CD4-positive, CD25-positive, alpha-beta regulatory T cell (primary cell): ENCODE measurements at regions not wholly inside any gene's neighbourhood (a gene's known extent, or its start where the extent isn't known, plus 50 kb on each side); places are given as distances from the start of the nearest gene placed in this dataset.

Experiments used
- ATAC-seq, 2 donors: fragments of 150-1000 bp; cut with Tn5 transposase; one replicate each; pipeline ENCODE4 v1.10.0; 2021; ENCODE audit warnings: low read depth in 2 of 2, moderate number of reproducible peaks in 2 of 2, moderate library complexity in 1 of 2
- DNase-seq, 3 donors: peaks; one replicate each; pipeline versions ENCODE4 v3.0.0 to v3.0.0-alpha.2; 2012 to 2022; ENCODE audit warnings: mixed read lengths in 1 of 3
- H3K27ac ChIP-seq: one replicate; pipeline ENCODE4 v1.7.0; 2013; ENCODE audit warnings: mild to moderate bottlenecking, low read length; ENCODE audit not compliant: insufficient read depth, poor library complexity, severe bottlenecking
- H3K27me3 ChIP-seq: one replicate; pipeline ENCODE4 v1.7.0; 2013; ENCODE audit warnings: low read length; ENCODE audit not compliant: control insufficient read depth, insufficient read depth
- H3K36me3 ChIP-seq: one replicate; pipeline ENCODE4 v1.7.0; 2013; ENCODE audit warnings: mild to moderate bottlenecking, low read length, moderate library complexity; ENCODE audit not compliant: control insufficient read depth, insufficient read depth
- H3K4me1 ChIP-seq: 2 replicates; pipeline ENCODE4 v1.7.0; 2013; ENCODE audit warnings: mild to moderate bottlenecking, low read length; ENCODE audit not compliant: insufficient read depth, control insufficient read depth, poor library complexity, severe bottlenecking
- H3K4me3 ChIP-seq: one replicate; pipeline ENCODE4 v1.7.0; 2013; ENCODE audit warnings: low read depth, mild to moderate bottlenecking, low read length, moderate library complexity
- H3K9me3 ChIP-seq, 2 experiments: 1 replicate in 1 of 2; 2 replicates in 1 of 2; pipeline ENCODE4 v1.7.0; 2013; ENCODE audit warnings: low read length in 2 of 2, mild to moderate bottlenecking in 1 of 2, moderate library complexity in 1 of 2; ENCODE audit not compliant: control insufficient read depth in 2 of 2
- H3K27ac Mint-ChIP-seq, 3 donors: one replicate each; pipeline ENCODE4 v1.8.0; 2020 to 2022; ENCODE audit warnings: mild to moderate bottlenecking in 3 of 3, mixed read lengths in 3 of 3, moderate library complexity in 2 of 3
- H3K27me3 Mint-ChIP-seq: one replicate; pipeline ENCODE4 v1.8.0; 2022; ENCODE audit warnings: mild to moderate bottlenecking, mixed read lengths
- H3K36me3 Mint-ChIP-seq: one replicate; pipeline ENCODE4 v1.8.0; 2020; ENCODE audit warnings: mixed read lengths
- H3K4me1 Mint-ChIP-seq, 4 donors: one replicate each; pipeline ENCODE4 v1.8.0; 2020 to 2022; ENCODE audit warnings: mixed read lengths in 4 of 4, mild to moderate bottlenecking in 1 of 4
- H3K4me3 Mint-ChIP-seq, 4 donors: one replicate each; pipeline ENCODE4 v1.8.0; 2020 to 2022; ENCODE audit warnings: mild to moderate bottlenecking in 4 of 4, mixed read lengths in 4 of 4, moderate library complexity in 3 of 4
- H3K9me3 Mint-ChIP-seq, 7 donors: one replicate each; pipeline ENCODE4 v1.8.0; 2020 to 2022; ENCODE audit warnings: mixed read lengths in 7 of 7, mild to moderate bottlenecking in 3 of 7, moderate library complexity in 2 of 7

DNA sequence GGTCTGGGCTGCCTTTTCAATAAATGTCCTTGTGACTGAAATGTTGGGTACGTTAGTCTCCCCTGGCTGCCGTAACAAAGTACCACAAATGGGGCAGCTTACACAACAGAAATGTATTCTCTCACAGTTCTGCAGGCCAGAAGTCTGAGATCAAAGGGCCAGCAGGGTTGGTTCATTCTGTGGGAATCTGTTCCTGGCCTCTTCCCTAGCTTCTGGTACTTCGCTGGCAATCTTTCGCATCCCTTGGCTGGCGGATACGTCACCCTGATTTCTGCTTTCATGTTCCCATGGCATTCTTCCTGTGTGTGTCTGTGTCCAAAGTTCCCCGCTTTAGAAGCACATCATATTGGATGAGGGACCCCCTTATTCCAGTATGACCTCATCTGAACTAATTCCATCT is 95.8 kb upstream of the NCOR2 start:
- H3K27me3 ChIP-seq = no peaks in the 10 kb centered on the region
- H3K36me3 ChIP-seq = no peaks in the 10 kb centered on the region
- H3K36me3 Mint-ChIP-seq = peaks cover 7% of the 10 kb centered on the region
- no peak overlapping the region for H3K4me3 Mint-ChIP-seq
- H3K4me1 Mint-ChIP-seq = peaks cover 0 to 2% (median 0%) of the 10 kb centered on the region in 4 donors
- DNase-seq (no peak), ATAC-seq (no peak)
- peak overlapping the region in 1 of 3 donors; percentile 41 for H3K27ac Mint-ChIP-seq
- peaks cover 0 to 20% (median 4%) of the 10 kb centered on the region in 7 donors for H3K9me3 Mint-ChIP-seq
- H3K9me3 ChIP-seq = peaks cover 0 to 4% of the 10 kb centered on the region in 2 experiments
- H3K27ac ChIP-seq = no peak overlapping the region
- no peaks in the 10 kb centered on the region for H3K4me1 ChIP-seq
- H3K27me3 Mint-ChIP-seq = peaks cover 3% of the 10 kb centered on the region
- no peak overlapping the region for H3K4me3 ChIP-seq

DNA sequence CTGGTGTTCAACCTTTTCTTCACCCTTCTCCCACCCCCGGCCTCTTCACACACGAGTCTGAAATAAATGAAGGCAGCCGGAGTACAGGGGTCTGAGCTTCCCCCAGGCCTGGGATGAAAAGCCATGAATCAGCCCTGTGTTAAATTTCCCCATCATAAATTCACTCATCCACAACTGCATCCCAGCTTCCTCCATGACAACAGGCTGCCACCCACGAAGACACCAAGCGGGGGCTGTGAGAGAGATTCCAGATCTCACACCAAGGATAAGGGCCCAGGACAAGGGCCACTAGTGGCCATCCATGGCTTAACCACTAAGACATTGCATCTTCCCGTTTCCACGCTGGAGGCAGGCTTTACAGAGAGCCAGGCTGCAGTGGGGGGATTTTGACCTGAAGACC is 93.9 kb upstream of the NCOR2 start:
- H3K27me3 Mint-ChIP-seq = peaks cover 8% of the 10 kb centered on the region
- DNase-seq (no peak), ATAC-seq (no peak)
- peaks cover 0 to 2% (median 0%) of the 10 kb centered on the region in 4 donors for H3K4me1 Mint-ChIP-seq
- H3K9me3 Mint-ChIP-seq = peaks cover 0 to 13% (median 4%) of the 10 kb centered on the region in 7 donors
- H3K36me3 ChIP-seq = no peaks in the 10 kb centered on the region
- no peak overlapping the region for H3K4me3 Mint-ChIP-seq
- peaks cover 7% of the 10 kb centered on the region for H3K36me3 Mint-ChIP-seq
- peaks cover 0 to under 1% of the 10 kb centered on the region in 2 experiments for H3K9me3 ChIP-seq
- H3K4me3 ChIP-seq = no peak overlapping the region
- H3K27ac ChIP-seq = no peak overlapping the region
- H3K27me3 ChIP-seq = no peaks in the 10 kb centered on the region
- H3K27ac Mint-ChIP-seq = no peak overlapping the region
- no peaks in the 10 kb centered on the region for H3K4me1 ChIP-seq

GRCh38 chr12:124660851-124661250 is 93.4 kb upstream of the NCOR2 start:
- Mint-ChIP-seq H3K4me3 (no peak overlapping the region), H3K27me3 (peaks cover 8% of the 10 kb centered on the region), H3K36me3 (peaks cover 7% of the 10 kb centered on the region), H3K27ac (no peak overlapping the region), H3K9me3 (peaks cover 0 to 11% (median 4%) of the 10 kb centered on the region in 7 donors), H3K4me1 (peaks cover 0 to 2% (median 0%) of the 10 kb centered on the region in 4 donors)
- no peak overlapping the region for H3K4me3 ChIP-seq
- ATAC-seq (no peak), DNase-seq (no peak)
- no peaks in the 10 kb centered on the region for H3K9me3 ChIP-seq
- no peak overlapping the region for H3K27ac ChIP-seq
- H3K36me3 ChIP-seq = no peaks in the 10 kb centered on the region
- H3K4me1 ChIP-seq = no peaks in the 10 kb centered on the region
- H3K27me3 ChIP-seq = no peaks in the 10 kb centered on the region

DNA sequence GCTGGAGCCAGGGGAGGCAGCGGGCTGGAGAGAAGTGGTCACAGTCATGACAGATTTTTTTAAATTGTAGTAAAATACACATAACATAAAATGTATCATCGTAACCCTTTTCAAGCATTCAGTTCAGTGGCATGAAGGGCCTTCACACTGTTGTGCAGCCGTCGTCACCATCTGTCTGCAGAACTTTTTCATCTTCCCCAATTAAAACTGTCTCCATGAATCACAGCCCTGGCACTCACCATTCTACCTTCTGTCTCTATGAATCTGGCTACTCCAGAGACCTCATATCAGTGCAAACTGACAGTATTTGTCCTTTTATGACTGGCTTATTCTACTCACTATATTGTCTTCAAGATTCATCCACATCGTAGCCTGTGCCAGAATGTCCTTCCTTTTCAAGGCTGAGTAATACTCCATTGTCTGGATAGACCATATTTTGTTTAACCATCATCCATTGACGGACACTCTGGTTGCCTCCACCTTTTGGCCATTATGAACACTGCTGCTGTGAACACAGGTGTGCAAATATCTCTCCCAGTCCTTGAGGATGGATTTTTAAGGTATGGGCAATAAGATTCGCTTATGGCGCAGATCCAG is 91.5 kb upstream of the NCOR2 start:
- H3K27ac ChIP-seq = no peak overlapping the region
- H3K27me3 ChIP-seq = no peaks in the 10 kb centered on the region
- H3K4me1 Mint-ChIP-seq = peaks cover 0 to 2% (median 0%) of the 10 kb centered on the region in 4 donors
- peaks cover 0 to 8% (median 2%) of the 10 kb centered on the region in 7 donors for H3K9me3 Mint-ChIP-seq
- ATAC-seq (no peak), DNase-seq (no peak)
- H3K9me3 ChIP-seq = no peaks in the 10 kb centered on the region
- no peaks in the 10 kb centered on the region for H3K36me3 Mint-ChIP-seq
- H3K4me3 Mint-ChIP-seq = peak overlapping the region in 1 of 4 donors; percentile 17
- H3K4me1 ChIP-seq = no peaks in the 10 kb centered on the region
- H3K4me3 ChIP-seq = no peak overlapping the region
- peaks cover 8% of the 10 kb centered on the region for H3K27me3 Mint-ChIP-seq
- H3K36me3 ChIP-seq = no peaks in the 10 kb centered on the region
- no peak overlapping the region for H3K27ac Mint-ChIP-seq

DNA sequence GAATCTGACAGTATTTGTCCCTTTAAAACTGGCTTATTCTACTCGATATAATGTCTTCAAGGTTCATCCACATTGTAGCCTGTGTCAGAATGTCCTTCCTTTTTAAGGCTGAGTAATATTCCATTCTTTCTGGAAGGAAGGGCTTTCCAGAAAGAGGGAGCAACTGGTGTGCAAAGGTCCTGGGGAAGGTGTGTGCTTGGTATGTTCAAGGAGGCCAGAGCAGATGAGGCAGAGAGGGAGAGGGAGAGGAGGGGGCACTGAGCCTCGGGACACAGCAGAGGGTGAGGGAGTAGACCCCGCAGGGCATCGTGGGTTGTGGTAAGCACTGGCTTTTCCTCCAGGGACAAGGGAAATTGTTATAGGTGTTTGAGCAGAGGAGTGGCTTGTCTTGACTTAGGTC is 90.9 kb upstream of the NCOR2 start:
- Mint-ChIP-seq H3K4me1 (peaks cover 0 to 2% (median 0%) of the 10 kb centered on the region in 4 donors), H3K9me3 (peaks cover 0 to 8% (median 0%) of the 10 kb centered on the region in 7 donors), H3K27ac (no peak overlapping the region), H3K4me3 (no peak overlapping the region), H3K36me3 (no peaks in the 10 kb centered on the region), H3K27me3 (peaks cover 8% of the 10 kb centered on the region)
- Histone ChIP-seq H3K27me3 (no peaks in the 10 kb centered on the region), H3K4me1 (no peaks in the 10 kb centered on the region), H3K27ac (no peak overlapping the region), H3K36me3 (no peaks in the 10 kb centered on the region), H3K9me3 (no peaks in the 10 kb centered on the region), H3K4me3 (no peak overlapping the region)
- ATAC-seq (no peak), DNase-seq (no peak)

DNA sequence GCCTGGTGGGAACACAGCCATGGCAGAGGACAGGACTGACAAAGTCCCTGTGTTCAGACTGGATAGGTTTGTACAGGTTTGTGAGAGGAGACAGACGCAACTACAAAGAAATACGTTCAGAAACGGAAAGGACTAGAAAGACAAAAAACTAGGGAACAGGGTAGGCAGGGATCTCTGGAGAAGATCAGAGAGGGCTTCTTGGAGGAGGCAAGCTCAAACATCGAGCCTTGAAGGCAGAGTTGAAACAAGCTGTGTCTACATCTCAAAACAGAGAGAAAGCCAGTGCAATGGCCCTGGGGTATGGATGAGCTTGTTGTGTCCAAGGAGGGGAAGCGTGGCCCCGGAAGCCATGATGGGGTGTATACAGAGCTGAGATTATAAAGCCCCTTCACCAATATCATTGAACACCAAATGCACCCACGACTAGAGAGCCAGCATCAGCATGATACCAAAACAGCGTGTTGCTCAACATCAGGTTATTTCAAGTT is 89.6 kb upstream of the NCOR2 start:
- H3K27me3 ChIP-seq = no peaks in the 10 kb centered on the region
- ATAC-seq (no peak), DNase-seq (no peak)
- Mint-ChIP-seq H3K27ac (no peak overlapping the region), H3K27me3 (peaks cover 8% of the 10 kb centered on the region), H3K9me3 (peaks cover 0 to 8% (median 0%) of the 10 kb centered on the region in 7 donors), H3K4me1 (peaks cover 0 to 2% (median 0%) of the 10 kb centered on the region in 4 donors), H3K36me3 (no peaks in the 10 kb centered on the region), H3K4me3 (no peak overlapping the region)
- no peaks in the 10 kb centered on the region for H3K9me3 ChIP-seq
- H3K4me1 ChIP-seq = no peaks in the 10 kb centered on the region
- H3K36me3 ChIP-seq = no peaks in the 10 kb centered on the region
- no peak overlapping the region for H3K4me3 ChIP-seq
- no peak overlapping the region for H3K27ac ChIP-seq

DNA sequence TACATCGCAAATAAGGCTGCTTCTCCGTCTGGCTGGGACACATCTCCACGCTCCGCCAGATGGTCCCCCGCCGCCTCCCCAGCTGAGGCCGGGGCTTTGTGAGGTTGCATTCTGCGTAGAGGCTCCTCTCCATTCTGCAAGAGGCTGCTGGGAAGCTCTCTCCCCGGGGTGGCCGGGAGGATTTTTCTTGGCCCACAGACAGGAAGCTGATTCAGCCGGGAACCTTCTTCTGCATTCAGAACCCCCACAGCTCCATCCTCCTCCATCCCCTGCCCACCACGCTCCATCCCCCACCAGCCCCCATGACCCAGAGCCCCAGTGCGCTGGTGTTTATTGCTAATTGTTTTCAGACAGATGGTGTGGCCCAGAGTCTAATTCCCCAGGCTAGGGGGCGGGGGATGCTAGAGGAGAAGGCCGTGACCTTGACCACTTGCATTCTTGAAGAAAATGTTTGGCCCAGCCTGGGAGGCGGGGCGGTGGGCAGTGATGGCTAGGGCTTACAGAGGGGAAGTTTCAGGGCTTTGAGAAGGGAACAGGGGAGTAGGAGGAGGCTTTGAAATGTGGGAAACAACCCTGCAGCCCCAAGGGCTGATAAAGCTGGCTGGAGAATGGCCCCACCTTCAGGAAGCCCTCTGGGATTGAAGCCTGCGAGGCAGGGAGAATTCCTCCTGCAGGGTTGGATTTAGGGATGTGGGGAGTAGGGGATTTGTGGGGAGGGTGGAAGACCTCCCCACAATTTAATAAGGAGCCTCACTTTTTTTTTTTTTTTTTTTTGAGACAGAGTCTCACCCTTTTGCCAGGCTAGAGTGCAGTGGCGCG is 88.5 kb upstream of the NCOR2 start:
- peak overlapping the region in 1 of 3 donors; percentile 81 for H3K27ac Mint-ChIP-seq
- Histone ChIP-seq H3K27me3 (no peaks in the 10 kb centered on the region), H3K36me3 (no peaks in the 10 kb centered on the region), H3K27ac (no peak overlapping the region), H3K9me3 (no peaks in the 10 kb centered on the region), H3K4me1 (no peaks in the 10 kb centered on the region), H3K4me3 (no peak overlapping the region)
- H3K4me3 Mint-ChIP-seq = no peak overlapping the region
- no peak for ATAC-seq
- no peak for DNase-seq
- peaks cover 0 to 8% (median 0%) of the 10 kb centered on the region in 7 donors for H3K9me3 Mint-ChIP-seq
- H3K4me1 Mint-ChIP-seq = peaks cover 0 to 2% (median 0%) of the 10 kb centered on the region in 4 donors
- peaks cover 8% of the 10 kb centered on the region for H3K27me3 Mint-ChIP-seq
- H3K36me3 Mint-ChIP-seq = no peaks in the 10 kb centered on the region
